Astrocyte (in vitro differentiated cells and primary cell): ENCODE measurements at regions not wholly inside any gene's neighbourhood (a gene's known extent, or its start where the extent isn't known, plus 50 kb on each side); places are given as distances from the start of the nearest gene placed in this dataset.

Source experiments
- EZH2 ChIP-seq: IDR thresholded peaks from 2 replicates; pipeline ENCODE4 v1.6.1; 2012; ENCODE audit warnings: mild to moderate bottlenecking, low read length, inconsistent platforms; ENCODE audit not compliant: insufficient read depth
- TF ChIP-seq, protein P1 (sequence below): IDR thresholded peaks from 2 replicates; pipeline ENCODE4 v1.5.1; 2011; ENCODE audit warnings: low read depth, mild to moderate bottlenecking, inconsistent platforms, low read length, moderate library complexity; ENCODE audit not compliant: insufficient read depth

- TF ChIP-seq, protein P1, sequence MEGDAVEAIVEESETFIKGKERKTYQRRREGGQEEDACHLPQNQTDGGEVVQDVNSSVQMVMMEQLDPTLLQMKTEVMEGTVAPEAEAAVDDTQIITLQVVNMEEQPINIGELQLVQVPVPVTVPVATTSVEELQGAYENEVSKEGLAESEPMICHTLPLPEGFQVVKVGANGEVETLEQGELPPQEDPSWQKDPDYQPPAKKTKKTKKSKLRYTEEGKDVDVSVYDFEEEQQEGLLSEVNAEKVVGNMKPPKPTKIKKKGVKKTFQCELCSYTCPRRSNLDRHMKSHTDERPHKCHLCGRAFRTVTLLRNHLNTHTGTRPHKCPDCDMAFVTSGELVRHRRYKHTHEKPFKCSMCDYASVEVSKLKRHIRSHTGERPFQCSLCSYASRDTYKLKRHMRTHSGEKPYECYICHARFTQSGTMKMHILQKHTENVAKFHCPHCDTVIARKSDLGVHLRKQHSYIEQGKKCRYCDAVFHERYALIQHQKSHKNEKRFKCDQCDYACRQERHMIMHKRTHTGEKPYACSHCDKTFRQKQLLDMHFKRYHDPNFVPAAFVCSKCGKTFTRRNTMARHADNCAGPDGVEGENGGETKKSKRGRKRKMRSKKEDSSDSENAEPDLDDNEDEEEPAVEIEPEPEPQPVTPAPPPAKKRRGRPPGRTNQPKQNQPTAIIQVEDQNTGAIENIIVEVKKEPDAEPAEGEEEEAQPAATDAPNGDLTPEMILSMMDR = no peak
- TF ChIP-seq EZH2 = no peak
These were observed 134.0 kb upstream of the MYO10 start for GRCh38 chr5:17069995-17070511.
